GM23338 (cell line): ENCODE measurements at regions not wholly inside any gene's neighbourhood (a gene's known extent, or its start where the extent isn't known, plus 50 kb on each side); places are given as distances from the start of the nearest gene placed in this dataset.

ENCODE experiments used
- ATAC-seq: fragments of 200-7000 bp; cut with Tn5 transposase; 3 replicates; pipeline ENCODE4 v1.9.1; 2020
- DNase-seq: peaks from one replicate; pipeline ENCODE4 v3.0.0-alpha.2; 2015; ENCODE audit warnings: low spot score
- H2AFZ ChIP-seq: fragments of 200-600 bp; sonication (generic); 2 replicates; pipeline ENCODE4 v1.8.0; 2016; ENCODE audit warnings: antibody characterized with exemption, mild to moderate bottlenecking, moderate library complexity
- H3F3A ChIP-seq: fragments of 200-600 bp; sonication (generic); replicated peaks from 2 replicates; pipeline ENCODE4 v1.8.0; 2017; ENCODE audit warnings: antibody characterized with exemption, mixed run types, low read depth
- H3K27ac ChIP-seq: fragments of 200-600 bp; sonication (generic); 2 replicates; pipeline ENCODE4 v1.6.1; 2016; ENCODE audit warnings: low read depth
- H3K27me3 ChIP-seq: fragments of 200-600 bp; sonication (generic); 2 replicates; pipeline ENCODE4 v1.8.0; 2016; ENCODE audit warnings: mild to moderate bottlenecking, mixed run types, moderate library complexity; ENCODE audit not compliant: insufficient read depth
- H3K36me3 ChIP-seq: fragments of 200-600 bp; sonication (generic); 2 replicates; pipeline ENCODE4 v1.8.0; 2016; ENCODE audit warnings: mild to moderate bottlenecking; ENCODE audit not compliant: insufficient read depth
- H3K4me1 ChIP-seq: fragments of 200-600 bp; sonication (generic); 2 replicates; pipeline ENCODE4 v1.8.0; 2016; ENCODE audit warnings: mild to moderate bottlenecking, moderate library complexity; ENCODE audit not compliant: insufficient read depth
- H3K4me2 ChIP-seq: fragments of 200-600 bp; sonication (generic); 2 replicates; pipeline ENCODE4 v1.7.1; 2017; ENCODE audit warnings: mixed run types
- H3K4me3 ChIP-seq: fragments of 200-600 bp; sonication (generic); 2 replicates; pipeline ENCODE4 v1.6.1; 2016; ENCODE audit warnings: mixed run types
- H3K79me2 ChIP-seq: fragments of 200-600 bp; sonication (generic); replicated peaks from 2 replicates; pipeline ENCODE4 v1.8.0; 2017; ENCODE audit warnings: mild to moderate bottlenecking; ENCODE audit not compliant: insufficient read depth
- H3K9me2 ChIP-seq: fragments of 200-600 bp; sonication (generic); 2 replicates; pipeline ENCODE4 v1.8.0; 2017; ENCODE audit not compliant: insufficient read depth
- H4K20me1 ChIP-seq: fragments of 200-600 bp; sonication (generic); replicated peaks from 2 replicates; pipeline ENCODE4 v1.8.0; 2017; ENCODE audit warnings: mild to moderate bottlenecking; ENCODE audit not compliant: insufficient read depth
- H3K27ac Mint-ChIP-seq: 2 replicates; pipeline ENCODE4 v1.8.0; 2020; ENCODE audit warnings: inconsistent platforms, mild to moderate bottlenecking, moderate library complexity, mixed read lengths
- H3K27me3 Mint-ChIP-seq: 3 replicates; pipeline ENCODE4 v1.8.0; 2022; ENCODE audit warnings: low read depth, mild to moderate bottlenecking, moderate library complexity, mixed read lengths, inconsistent platforms; ENCODE audit not compliant: insufficient read depth, poor library complexity
- H3K36me3 Mint-ChIP-seq: 3 replicates; pipeline ENCODE4 v1.8.0; 2021; ENCODE audit warnings: low read depth, mild to moderate bottlenecking, inconsistent platforms, moderate library complexity, mixed read lengths
- H3K4me1 Mint-ChIP-seq: 3 replicates; pipeline ENCODE4 v1.8.0; 2020; ENCODE audit warnings: mild to moderate bottlenecking, inconsistent platforms, mixed read lengths
- H3K4me3 Mint-ChIP-seq: 3 replicates; pipeline ENCODE4 v1.8.0; 2021; ENCODE audit warnings: moderate library complexity, mild to moderate bottlenecking, inconsistent platforms, mixed read lengths
- H3K9me3 Mint-ChIP-seq: 3 replicates; pipeline ENCODE4 v1.8.0; 2020; ENCODE audit warnings: moderate library complexity, mild to moderate bottlenecking, inconsistent platforms, mixed read lengths
- CTCF ChIP-seq, 2 experiments: fragments of 200-600 bp in 1 of 2; sonication (generic) in 1 of 2; conservative IDR thresholded peaks; 2 replicates each; pipeline versions ENCODE4 v1.5.1 to v1.6.1; 2016 to 2017; ENCODE audit warnings: antibody characterized with exemption in 2 of 2, low read depth in 2 of 2, mild to moderate bottlenecking in 2 of 2, moderate library complexity in 1 of 2
- ETS1 ChIP-seq: IDR thresholded peaks from 2 replicates; pipeline ENCODE4 v1.6.1; 2016; ENCODE audit warnings: antibody characterized with exemption
- EZH2 ChIP-seq: fragments of 200-600 bp; sonication (generic); IDR thresholded peaks from one replicate; pipeline ENCODE4 v1.8.0; 2017; ENCODE audit warnings: antibody characterized with exemption, mild to moderate bottlenecking, low read depth; ENCODE audit not compliant: unreplicated experiment
- POLR2AphosphoS5 ChIP-seq: IDR thresholded peaks from 2 replicates; pipeline ENCODE4 v1.6.1; 2016; ENCODE audit warnings: antibody characterized with exemption, low read depth
- REST ChIP-seq: IDR thresholded peaks from one replicate; pipeline ENCODE4 v1.6.1; 2018; ENCODE audit warnings: antibody characterized with exemption; ENCODE audit not compliant: unreplicated experiment
- STAT1 ChIP-seq: IDR thresholded peaks from one replicate; pipeline ENCODE4 v1.6.1; 2016; ENCODE audit warnings: antibody characterized with exemption; ENCODE audit not compliant: unreplicated experiment
- ZNF462 ChIP-seq: fragments of 250-450 bp; sonication (Bioruptor Pico); IDR thresholded peaks from 2 replicates; pipeline ENCODE4 v1.5.0; 2020; ENCODE audit warnings: mild to moderate bottlenecking, moderate library complexity

- no peak for TF ChIP-seq ZNF462 (CRISPR knock-in tag)
- TF ChIP-seq CTCF (conservative IDR thresholded peaks at IDR 0.05; ENCODE audit: low read depth in 2 of 2): no peak
- TF ChIP-seq STAT1: no peak
- TF ChIP-seq POLR2AphosphoS5: no peak
- no peak for TF ChIP-seq EZH2
Measured at GRCh38 chrX:120774606-120775005, 101.1 kb downstream of the CT47B1 start (continued).

GRCh38 chrX:120773801-120774200 lies 101.9 kb downstream of the CT47B1 start:
- Mint-ChIP-seq H3K4me1 (no peaks in the 10 kb centered on the region), H3K36me3 (no peaks in the 10 kb centered on the region), H3K4me3 (no peak overlapping the region), H3K27me3 (peaks cover 2% of the 10 kb centered on the region), H3K9me3 (no peaks in the 10 kb centered on the region), H3K27ac (no peak overlapping the region)
- H3K27me3 ChIP-seq: no peaks in the 10 kb centered on the region
- no peak for ATAC-seq
- no peaks in the 10 kb centered on the region for H3K36me3 ChIP-seq
- no peak overlapping the region for H2AFZ ChIP-seq
- H3F3A ChIP-seq: no peaks in the 10 kb centered on the region
- H3K4me3 ChIP-seq: no peak overlapping the region
- DNase-seq: no peak
- H3K79me2 ChIP-seq: no peaks in the 10 kb centered on the region
- H3K9me2 ChIP-seq: no peaks in the 10 kb centered on the region
- no peaks in the 10 kb centered on the region for H4K20me1 ChIP-seq
- no peak overlapping the region for H3K27ac ChIP-seq
- H3K4me1 ChIP-seq: no peaks in the 10 kb centered on the region
- no peak overlapping the region for H3K4me2 ChIP-seq
- no peak for TF ChIP-seq REST
- TF ChIP-seq ETS1: no peak
- no peak for TF ChIP-seq CTCF (conservative IDR thresholded peaks at IDR 0.05; ENCODE audit: low read depth in 2 of 2)
